NCI-H146 treated with DMSO at 0.1 percent for 48 hours (cell line): ENCODE measurements at regions not wholly inside any gene's neighbourhood (a gene's known extent, or its start where the extent isn't known, plus 50 kb on each side); places are given as distances from the start of the nearest gene placed in this dataset.
"Not testable (repeated sequence)": the region's sequence is repeated elsewhere in the genome, so short reads cannot be mapped to it uniquely, and the experiment has no call there.

Source experiments
- DNase-seq: peaks from one replicate; lab custom pipeline; 2025; ENCODE audit not compliant: unreplicated experiment; lab: John Stamatoyannopoulos, UW

GRCh38 chr5:166068547-166069335 lies 2222.7 kb upstream of the WWC1 start:
- DNase-seq = no peak

GRCh38 chr5:166073901-166074581 lies 2217.4 kb upstream of the WWC1 start:
- no peak for DNase-seq

GRCh38 chr5:166074582-166075481 lies 2216.6 kb upstream of the WWC1 start:
- DNase-seq = no peak

- no peak for DNase-seq
These were observed 2208.1 kb upstream of the WWC1 start for GRCh38 chr5:166083183-166083959.

- DNase-seq = no peak
These were observed 2204.9 kb upstream of the WWC1 start for GRCh38 chr5:166086568-166086967.

GRCh38 chr5:166088389-166089039 lies 2202.9 kb upstream of the WWC1 start:
- no peak for DNase-seq

GRCh38 chr5:166091931-166092330 lies 2199.5 kb upstream of the WWC1 start:
- no peak for DNase-seq

GRCh38 chr5:166093312-166093711 lies 2198.1 kb upstream of the WWC1 start:
- DNase-seq = no peak

- no peak for DNase-seq
These were observed 2188.5 kb upstream of the WWC1 start for GRCh38 chr5:166102947-166103346.

- DNase-seq = no peak
These were observed 2180.4 kb upstream of the WWC1 start for GRCh38 chr5:166111021-166111420.

GRCh38 chr5:166117072-166118066 lies 2174.1 kb upstream of the WWC1 start:
- no peak for DNase-seq

GRCh38 chr5:166119506-166119905 lies 2171.9 kb upstream of the WWC1 start:
- DNase-seq = no peak

GRCh38 chr5:166123717-166124116 lies 2167.7 kb upstream of the WWC1 start:
- no peak for DNase-seq

GRCh38 chr5:166127766-166128570 lies 2163.5 kb upstream of the WWC1 start:
- DNase-seq = no peak

- not testable (repeated sequence) for DNase-seq
These were observed 2146.3 kb upstream of the WWC1 start for GRCh38 chr5:166145107-166145506.

- no peak for DNase-seq
These were observed 2127.3 kb upstream of the WWC1 start for GRCh38 chr5:166163996-166164610.

GRCh38 chr5:166165596-166165995 lies 2125.8 kb upstream of the WWC1 start:
- no peak for DNase-seq

- DNase-seq = no peak
These were observed 2125.4 kb upstream of the WWC1 start for GRCh38 chr5:166166071-166166470.
